SKM-1 treated with dmso at 0.1 percent for 144 hours (cell line): ENCODE measurements at regions not wholly inside any gene's neighbourhood (a gene's known extent, or its start where the extent isn't known, plus 50 kb on each side); places are given as distances from the start of the nearest gene placed in this dataset.

Experiments used
- DNase-seq: peaks from one replicate; lab custom pipeline; 2025; ENCODE audit not compliant: unreplicated experiment; lab: John Stamatoyannopoulos, UW

DNA sequence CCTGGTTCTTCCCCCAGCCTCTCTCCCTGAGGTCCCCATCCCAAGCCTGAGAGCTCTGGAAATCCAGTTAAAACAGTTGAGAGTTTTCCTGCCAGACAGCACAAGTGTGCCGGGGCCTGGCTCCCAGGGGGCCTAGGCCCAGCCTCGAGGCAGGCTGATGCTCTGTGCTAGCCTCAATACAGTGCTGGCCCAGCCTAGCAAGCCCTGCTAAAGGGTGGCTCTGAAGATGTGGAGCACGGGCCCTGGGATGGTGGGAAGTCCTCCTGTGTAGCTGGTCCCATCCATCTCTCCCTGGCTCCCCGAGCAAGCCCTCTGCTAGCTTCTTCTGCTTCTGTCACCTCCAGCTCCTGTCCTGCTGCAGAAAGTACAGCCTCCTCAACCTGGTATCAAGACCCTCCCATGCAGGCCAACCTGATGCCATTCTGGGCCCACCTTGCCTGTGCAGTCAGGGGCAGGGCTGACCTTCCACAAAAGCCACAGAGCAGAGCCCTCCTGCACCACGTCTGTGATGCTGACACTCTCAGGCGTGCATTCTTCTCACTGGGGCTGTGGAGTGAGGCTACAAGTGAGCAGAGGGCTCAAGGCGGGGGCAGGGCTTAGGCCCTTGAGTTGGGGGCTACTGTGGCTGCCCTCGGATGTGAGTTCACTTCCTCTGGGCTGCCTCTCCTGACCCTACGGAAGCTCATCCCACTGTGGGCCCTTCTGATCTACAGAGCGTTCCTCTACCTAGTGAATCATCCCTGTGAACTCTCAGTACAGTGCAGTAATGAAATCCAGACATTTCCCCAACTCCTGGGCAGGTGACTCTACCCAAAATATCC lies 60.1 kb upstream of the LAPTM4A start:
- no peak for DNase-seq

- DNase-seq = no peak
These were observed 59.4 kb upstream of the LAPTM4A start for GRCh38 chr2:20110876-20111275.

- DNase-seq = no peak
These were observed 59.0 kb upstream of the LAPTM4A start for GRCh38 chr2:20110383-20110782.

DNA sequence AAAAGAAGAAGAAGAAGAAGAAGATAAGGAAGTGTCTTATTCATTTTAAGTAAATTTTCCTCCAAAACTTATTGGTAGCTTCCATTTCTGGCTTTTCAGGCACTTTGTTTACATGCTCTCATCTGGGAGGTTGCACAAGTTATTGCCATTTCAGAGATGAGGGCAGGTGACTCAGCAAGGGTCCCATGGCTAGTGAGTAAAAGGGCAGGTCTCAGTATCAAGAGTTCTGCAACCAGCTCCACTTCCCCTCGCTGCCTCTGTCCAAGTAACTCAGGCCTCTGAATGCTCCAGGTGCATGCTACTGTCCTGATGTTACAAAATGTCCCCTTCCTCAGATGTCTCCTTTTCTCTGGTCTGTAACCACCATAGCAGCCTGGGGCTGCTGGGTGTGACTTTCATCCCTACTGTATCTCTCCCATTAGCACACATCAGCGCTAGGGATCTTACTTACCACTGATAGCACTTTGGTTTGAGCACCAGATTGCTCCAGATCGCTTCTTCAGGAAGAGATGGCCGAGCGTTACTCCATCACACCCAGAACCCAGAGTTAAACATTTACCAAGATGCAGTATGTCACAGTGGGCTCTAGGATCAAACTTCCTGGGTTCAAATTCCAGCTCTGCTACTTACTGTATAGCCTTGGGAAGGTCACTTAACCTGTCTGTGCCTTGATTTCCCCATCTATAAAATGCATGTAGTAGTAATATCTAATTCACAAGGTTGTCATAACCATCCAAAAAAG lies 57.4 kb upstream of the LAPTM4A start:
- DNase-seq = peak; percentile 38

- no peak for DNase-seq
These were observed 56.3 kb upstream of the LAPTM4A start for GRCh38 chr2:20107776-20108175.

DNA sequence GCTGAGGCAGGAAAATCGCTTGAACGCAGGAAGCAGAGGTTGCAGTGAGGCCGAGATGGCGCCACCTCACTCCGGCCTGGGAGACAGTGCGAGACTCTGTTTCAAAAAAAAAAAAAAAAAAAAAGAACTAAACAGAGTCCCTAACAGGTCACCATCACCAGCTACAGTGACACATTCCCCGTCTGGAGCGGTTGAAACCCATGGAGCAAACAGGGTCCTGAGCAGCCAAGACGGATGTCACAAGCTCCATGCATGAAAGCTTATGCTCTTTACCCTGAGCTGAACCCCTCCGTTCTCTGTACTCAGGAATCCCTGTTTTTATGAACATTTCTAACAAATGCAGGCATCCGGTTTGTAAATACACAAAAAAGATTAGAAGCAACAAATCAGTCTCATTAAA lies 55.9 kb upstream of the LAPTM4A start:
- DNase-seq = no peak

- DNase-seq = no peak
These were observed 55.3 kb upstream of the LAPTM4A start for GRCh38 chr2:20106746-20107145.

DNA sequence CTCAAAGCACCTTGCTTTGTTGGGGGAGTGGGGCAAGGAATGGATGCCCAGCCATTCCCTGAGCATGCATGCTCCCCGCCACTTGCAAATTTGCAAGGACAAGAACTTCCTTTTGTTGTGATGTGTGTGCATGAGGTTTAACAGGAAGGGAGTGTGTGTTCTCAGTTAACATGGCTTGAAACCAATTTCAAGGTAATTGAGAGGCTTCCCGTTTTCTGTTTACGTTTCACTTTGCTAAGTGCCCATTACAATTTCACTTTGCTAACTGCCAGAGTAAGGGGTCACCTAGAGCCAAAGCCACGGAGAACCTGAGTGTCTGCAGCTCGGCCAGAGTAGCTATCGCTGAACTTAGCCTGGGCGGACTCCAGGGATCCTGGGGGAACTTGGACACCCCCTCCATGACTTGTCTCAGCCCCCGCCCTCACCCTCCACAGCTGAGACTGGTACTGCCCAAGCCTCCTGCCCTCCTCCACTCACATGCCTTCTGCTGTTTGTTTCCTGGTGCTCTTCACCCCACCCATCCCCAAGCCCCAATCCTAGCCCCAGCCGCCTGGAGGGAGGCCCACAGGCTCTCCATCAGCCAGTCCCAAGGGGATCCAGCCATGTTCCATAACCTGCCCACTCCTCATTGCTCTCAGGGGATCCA lies 53.6 kb upstream of the LAPTM4A start:
- peak; percentile 9 for DNase-seq

DNA sequence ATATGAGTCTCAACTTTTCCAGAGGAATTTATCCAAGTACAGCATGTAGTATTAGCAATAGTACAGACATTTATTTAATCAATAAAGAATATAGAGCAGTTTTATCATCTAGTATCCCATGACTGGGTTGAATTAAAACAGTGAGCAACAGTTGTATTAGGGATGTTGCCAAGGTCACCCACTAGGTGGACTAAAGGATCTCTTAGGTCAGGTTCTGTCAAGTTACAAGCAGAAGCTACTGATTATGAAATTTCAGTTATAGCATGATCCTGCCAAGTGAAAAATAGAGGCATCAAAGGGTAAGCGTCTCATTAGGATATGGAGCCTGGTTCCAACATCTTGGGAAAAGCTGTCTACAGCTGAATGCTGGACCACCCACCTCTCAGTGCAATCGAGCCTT lies 52.1 kb upstream of the LAPTM4A start:
- peak; percentile 78 for DNase-seq
